ENCODE measurements at regions not wholly inside any gene's neighbourhood (a gene's known extent, or its start where the extent isn't known, plus 50 kb on each side); places are given as distances from the start of the nearest gene placed in this dataset.

DNA sequence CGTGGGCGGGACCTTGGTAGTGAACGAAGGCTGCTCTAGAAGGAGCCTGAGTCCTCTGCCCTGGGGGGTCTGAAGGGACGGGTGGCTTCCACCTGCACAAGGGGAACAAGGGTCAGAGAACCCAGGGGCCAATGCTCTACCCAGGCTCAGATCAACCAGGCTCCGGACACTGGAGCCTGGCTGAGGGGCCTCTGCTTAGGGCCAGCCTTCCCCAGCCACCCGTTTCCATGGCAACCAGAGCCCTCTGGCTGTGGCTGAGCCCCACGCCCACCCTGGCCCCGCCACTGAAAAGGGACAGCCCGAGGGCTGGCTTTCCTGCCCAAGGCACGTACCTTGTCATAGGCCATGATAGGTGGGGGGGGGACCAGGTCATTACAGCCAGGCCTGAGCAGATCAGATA, 724.6 kb downstream of the PTPRU start:
- no peak for TF ChIP-seq POLR2A (IDR thresholded peaks at IDR 0.05)
- TF ChIP-seq, protein P1, sequence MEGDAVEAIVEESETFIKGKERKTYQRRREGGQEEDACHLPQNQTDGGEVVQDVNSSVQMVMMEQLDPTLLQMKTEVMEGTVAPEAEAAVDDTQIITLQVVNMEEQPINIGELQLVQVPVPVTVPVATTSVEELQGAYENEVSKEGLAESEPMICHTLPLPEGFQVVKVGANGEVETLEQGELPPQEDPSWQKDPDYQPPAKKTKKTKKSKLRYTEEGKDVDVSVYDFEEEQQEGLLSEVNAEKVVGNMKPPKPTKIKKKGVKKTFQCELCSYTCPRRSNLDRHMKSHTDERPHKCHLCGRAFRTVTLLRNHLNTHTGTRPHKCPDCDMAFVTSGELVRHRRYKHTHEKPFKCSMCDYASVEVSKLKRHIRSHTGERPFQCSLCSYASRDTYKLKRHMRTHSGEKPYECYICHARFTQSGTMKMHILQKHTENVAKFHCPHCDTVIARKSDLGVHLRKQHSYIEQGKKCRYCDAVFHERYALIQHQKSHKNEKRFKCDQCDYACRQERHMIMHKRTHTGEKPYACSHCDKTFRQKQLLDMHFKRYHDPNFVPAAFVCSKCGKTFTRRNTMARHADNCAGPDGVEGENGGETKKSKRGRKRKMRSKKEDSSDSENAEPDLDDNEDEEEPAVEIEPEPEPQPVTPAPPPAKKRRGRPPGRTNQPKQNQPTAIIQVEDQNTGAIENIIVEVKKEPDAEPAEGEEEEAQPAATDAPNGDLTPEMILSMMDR (IDR thresholded peaks at IDR 0.05): no peak
